ENCODE measurements at regions not wholly inside any gene's neighbourhood (a gene's known extent, or its start where the extent isn't known, plus 50 kb on each side); places are given as distances from the start of the nearest gene placed in this dataset.

DNA sequence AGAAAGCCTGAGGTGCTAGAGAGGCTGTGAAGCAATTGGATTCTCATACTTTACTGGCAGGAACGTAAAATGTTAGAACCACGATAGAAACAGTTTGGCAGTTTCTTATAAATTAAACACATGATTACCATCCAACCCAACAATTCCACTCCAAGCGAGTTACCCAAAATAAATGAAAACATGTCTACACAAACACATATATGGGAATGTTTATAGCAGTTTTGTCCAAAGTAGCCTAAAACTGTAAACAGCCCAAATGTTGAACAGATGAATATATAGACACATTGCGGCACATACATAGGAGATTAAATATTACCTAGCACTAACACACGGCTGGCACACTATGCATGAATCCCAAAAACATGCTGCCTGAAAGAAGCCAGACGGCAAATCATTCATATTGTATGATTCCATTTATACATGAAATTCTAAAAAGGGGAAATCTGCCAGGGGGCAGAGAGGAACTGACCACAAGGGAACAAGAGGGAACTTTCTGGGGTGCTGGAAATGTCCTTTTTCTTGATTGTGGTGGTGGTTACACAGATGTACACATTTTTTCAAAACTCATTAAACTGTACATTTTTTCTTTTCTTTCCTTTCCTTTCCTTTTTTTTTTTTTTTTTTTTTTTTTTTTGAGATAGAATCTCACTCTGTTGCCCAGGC is 50.4 kb upstream of the SLC25A4 start:
- H3K36me3 ChIP-seq (ENCODE audit: control insufficient read depth in 4 of 4, insufficient read depth in 4 of 4, low read length in 3 of 4), result no peaks in the 10 kb centered on the region
- DNase-seq, result no peak
- peaks cover 0 to 2% (median 0%) of the 10 kb centered on the region in 5 experiments for H3K9me3 ChIP-seq (ENCODE audit: control extremely low read depth in 1 of 5, control insufficient read depth in 4 of 5, insufficient read depth in 2 of 5, low read depth in 1 of 5, low read length in 4 of 5)
- no peaks in the 10 kb centered on the region for H3K4me1 ChIP-seq (ENCODE audit: control extremely low read depth in 1 of 4, control insufficient read depth in 4 of 4, insufficient read depth in 4 of 4, low read length in 3 of 4)
- H3K27ac ChIP-seq (ENCODE audit: insufficient read depth in 1 of 2, low read depth in 1 of 2, low read length in 2 of 2, poor library complexity in 1 of 2, severe bottlenecking in 2 of 2), result no peak overlapping the region
- no peaks in the 10 kb centered on the region for H3K27me3 ChIP-seq (replicated peaks in 2 of 5; ENCODE audit: control insufficient read depth in 4 of 5, insufficient read depth in 5 of 5, low read length in 4 of 5)
- POLR2A ChIA-PET, result no interaction called here
- CTCF ChIA-PET, result interaction anchor here (1.2 to 2.4 kb wide), 3 partner anchors 42 to 53 kb away, joined by 3 to 7 read pairs (median 5); no protein-coding TSS in a partner anchor
- H3K4me3 ChIP-seq (ENCODE audit: control insufficient read depth in 1 of 7, extremely low read depth in 1 of 7, insufficient read depth in 4 of 7, low read depth in 2 of 7, low read length in 6 of 7), result no peak overlapping the region
- WGBS (ENCODE audit: insufficient coverage), result 100% methylated on average over 1 of the region's 6 CpGs
